GM12872 (cell line): ENCODE measurements at regions not wholly inside any gene's neighbourhood (a gene's known extent, or its start where the extent isn't known, plus 50 kb on each side); places are given as distances from the start of the nearest gene placed in this dataset.

ENCODE experiments used
- CTCF ChIP-seq: IDR thresholded peaks from 3 replicates; pipeline ENCODE4 v1.5.1; 2011; ENCODE audit warnings: low read depth, mild to moderate bottlenecking, low read length, moderate library complexity; ENCODE audit not compliant: insufficient read depth

DNA sequence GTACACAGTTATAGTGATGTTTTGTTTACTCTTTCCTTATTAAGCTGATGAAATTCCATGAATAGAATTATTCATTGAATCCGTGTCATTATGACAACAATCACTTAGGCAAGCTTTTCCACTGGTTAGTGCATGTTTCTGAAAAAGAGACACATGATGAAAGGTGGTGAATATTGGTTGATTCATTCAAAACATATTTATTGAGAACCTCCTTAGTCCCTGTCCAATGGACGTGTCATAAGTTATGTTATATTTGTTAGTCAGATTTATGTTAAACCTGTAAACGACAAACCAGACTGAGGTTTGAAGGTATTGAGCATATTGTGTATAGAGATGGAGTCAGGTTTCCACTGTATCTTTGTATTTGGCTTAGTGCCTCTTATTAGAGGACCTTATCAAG is 1888.9 kb upstream of the CDH6 start:
- TF ChIP-seq CTCF = no peak

DNA sequence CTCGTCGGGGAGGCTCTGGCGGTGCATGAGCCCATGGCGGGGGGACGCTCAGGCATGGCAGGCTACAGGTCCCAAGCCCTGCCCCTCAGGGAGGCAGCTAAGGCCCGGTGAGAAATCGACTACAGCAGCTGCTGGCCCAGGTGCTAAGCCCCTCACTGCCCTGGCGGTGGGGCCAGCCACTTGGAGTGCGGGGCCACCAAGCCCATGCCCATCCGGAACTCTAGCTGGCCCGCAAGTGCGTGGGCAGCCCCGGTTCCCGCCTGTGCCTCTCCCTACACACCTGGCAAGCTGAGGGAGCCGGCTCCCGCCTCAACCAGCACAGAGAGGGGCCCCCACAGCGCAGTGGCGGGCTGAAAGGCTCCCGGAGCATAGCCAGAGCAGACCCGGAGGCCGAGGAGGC is 1896.9 kb upstream of the CDH6 start:
- no peak for TF ChIP-seq CTCF

GRCh38 chr5:29277642-29278041 is 1915.8 kb upstream of the CDH6 start:
- TF ChIP-seq CTCF = no peak

DNA sequence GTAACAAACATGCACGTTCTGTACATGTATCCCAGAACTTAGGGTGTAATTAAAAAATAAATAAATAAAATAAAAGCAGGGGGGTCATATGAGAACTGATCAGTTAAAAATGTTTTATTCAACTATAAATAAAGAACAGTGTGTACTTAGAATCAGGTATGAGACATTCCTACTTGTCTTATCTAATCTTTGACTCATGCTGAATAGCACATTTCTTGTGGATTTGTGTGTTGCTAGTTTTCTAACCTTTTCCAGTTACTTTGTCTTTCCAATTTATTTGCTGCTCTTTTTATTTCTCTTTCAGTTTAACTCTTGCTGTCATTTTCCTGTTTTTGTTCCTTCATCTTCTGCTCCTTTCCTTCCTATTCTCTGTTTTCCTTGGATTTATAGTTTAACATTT is 1917.1 kb upstream of the CDH6 start:
- TF ChIP-seq CTCF = no peak

- TF ChIP-seq CTCF = no peak
Observed at GRCh38 chr5:29263915-29264351, 1929.6 kb upstream of the CDH6 start.

- TF ChIP-seq CTCF = no peak
Observed at GRCh38 chr5:29262339-29263123, 1931.0 kb upstream of the CDH6 start.

DNA sequence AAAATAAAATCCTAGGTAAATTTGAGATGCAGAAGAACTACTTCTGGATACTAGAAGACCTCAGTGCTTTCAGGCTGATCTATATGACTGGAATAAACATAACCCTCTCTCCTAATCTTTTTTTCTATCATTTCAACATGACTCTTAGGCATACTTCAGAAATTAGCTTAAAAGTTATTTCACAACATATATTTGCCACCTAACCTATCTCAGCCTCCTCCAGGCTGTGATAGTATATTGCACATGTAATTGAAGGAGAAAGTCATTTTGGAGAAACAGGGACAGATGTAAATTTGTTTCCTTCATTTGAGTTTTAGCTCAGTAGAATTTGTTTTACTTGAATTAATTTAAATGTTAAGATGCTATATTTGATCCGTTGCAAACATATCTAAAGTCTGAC is 1932.3 kb upstream of the CDH6 start:
- no peak for TF ChIP-seq CTCF
